HL-60 (cell line): ENCODE measurements at regions not wholly inside any gene's neighbourhood (a gene's known extent, or its start where the extent isn't known, plus 50 kb on each side); places are given as distances from the start of the nearest gene placed in this dataset.

Experiments used
- DNase-seq, 2 experiments: peaks; one replicate each; pipeline ENCODE4 v3.0.0-alpha.2; 2010 to 2020; ENCODE audit warnings: low read depth in 1 of 2, low spot score in 1 of 2
- H3K27ac ChIP-seq: fragments of 250-450 bp; sonication (Bioruptor Pico); replicated peaks from 2 replicates; pipeline ENCODE4 v1.5.1; 2020; ENCODE audit warnings: mild to moderate bottlenecking, moderate library complexity
- H3K27me3 ChIP-seq: fragments of 250-450 bp; sonication (Bioruptor Pico); 2 replicates; pipeline ENCODE4 v1.5.1; 2021; ENCODE audit warnings: mild to moderate bottlenecking, moderate library complexity; ENCODE audit not compliant: insufficient read depth, poor library complexity, severe bottlenecking
- H3K4me3 ChIP-seq: replicated peaks from 2 replicates; pipeline ENCODE4 v1.5.1; 2011; ENCODE audit warnings: mild to moderate bottlenecking, control low read depth, low read length; ENCODE audit not compliant: insufficient read depth
- GABPA ChIP-seq: IDR thresholded peaks from 2 replicates; pipeline ENCODE4 v1.6.1; 2012; ENCODE audit warnings: low read depth
- POLR2AphosphoS5 ChIP-seq: IDR thresholded peaks from 2 replicates; pipeline ENCODE4 v1.6.1; 2012; ENCODE audit warnings: low read depth
- SPI1 ChIP-seq: IDR thresholded peaks from 2 replicates; pipeline ENCODE4 v1.6.1; 2012; ENCODE audit warnings: low read depth, mild to moderate bottlenecking, borderline replicate concordance
- TF ChIP-seq, protein P1 (sequence below): IDR thresholded peaks from 2 replicates; pipeline ENCODE4 v1.6.1; 2012; ENCODE audit warnings: low read depth; ENCODE audit not compliant: insufficient replicate concordance
- TF ChIP-seq, protein P2 (sequence below): IDR thresholded peaks from one replicate; pipeline ENCODE4 v1.5.1; 2011; ENCODE audit warnings: low read length, control low read depth, inconsistent platforms; ENCODE audit not compliant: insufficient read depth

DNA sequence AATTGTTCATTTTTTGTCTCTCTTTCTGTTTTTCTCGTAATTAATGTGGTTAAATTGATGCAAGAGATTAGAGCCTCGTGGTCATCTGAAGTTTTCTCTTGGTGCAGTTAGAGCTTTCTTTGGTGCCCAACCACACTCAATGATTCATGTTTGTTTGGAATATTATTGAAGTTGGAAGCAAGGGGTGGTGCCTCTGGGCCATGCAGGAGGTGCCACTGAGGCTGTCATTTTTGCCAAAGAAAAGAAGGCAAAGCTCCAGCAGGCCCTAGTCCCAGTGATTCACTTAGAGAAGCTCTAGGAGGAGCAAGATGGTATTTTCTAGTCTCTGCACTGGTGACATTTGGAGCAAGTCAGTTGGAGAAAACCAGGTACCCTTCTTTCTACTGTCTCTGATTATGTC lies 144.5 kb upstream of the RALGAPA2 start:
- Histone ChIP-seq H3K27ac (peak overlapping the region; percentile 61), H3K4me3 (no peak overlapping the region), H3K27me3 (no peaks in the 10 kb centered on the region)
- TF ChIP-seq SPI1 (no peak), GABPA (no peak), POLR2AphosphoS5 (no peak)
- TF ChIP-seq, protein P1, sequence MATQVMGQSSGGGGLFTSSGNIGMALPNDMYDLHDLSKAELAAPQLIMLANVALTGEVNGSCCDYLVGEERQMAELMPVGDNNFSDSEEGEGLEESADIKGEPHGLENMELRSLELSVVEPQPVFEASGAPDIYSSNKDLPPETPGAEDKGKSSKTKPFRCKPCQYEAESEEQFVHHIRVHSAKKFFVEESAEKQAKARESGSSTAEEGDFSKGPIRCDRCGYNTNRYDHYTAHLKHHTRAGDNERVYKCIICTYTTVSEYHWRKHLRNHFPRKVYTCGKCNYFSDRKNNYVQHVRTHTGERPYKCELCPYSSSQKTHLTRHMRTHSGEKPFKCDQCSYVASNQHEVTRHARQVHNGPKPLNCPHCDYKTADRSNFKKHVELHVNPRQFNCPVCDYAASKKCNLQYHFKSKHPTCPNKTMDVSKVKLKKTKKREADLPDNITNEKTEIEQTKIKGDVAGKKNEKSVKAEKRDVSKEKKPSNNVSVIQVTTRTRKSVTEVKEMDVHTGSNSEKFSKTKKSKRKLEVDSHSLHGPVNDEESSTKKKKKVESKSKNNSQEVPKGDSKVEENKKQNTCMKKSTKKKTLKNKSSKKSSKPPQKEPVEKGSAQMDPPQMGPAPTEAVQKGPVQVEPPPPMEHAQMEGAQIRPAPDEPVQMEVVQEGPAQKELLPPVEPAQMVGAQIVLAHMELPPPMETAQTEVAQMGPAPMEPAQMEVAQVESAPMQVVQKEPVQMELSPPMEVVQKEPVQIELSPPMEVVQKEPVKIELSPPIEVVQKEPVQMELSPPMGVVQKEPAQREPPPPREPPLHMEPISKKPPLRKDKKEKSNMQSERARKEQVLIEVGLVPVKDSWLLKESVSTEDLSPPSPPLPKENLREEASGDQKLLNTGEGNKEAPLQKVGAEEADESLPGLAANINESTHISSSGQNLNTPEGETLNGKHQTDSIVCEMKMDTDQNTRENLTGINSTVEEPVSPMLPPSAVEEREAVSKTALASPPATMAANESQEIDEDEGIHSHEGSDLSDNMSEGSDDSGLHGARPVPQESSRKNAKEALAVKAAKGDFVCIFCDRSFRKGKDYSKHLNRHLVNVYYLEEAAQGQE, result no peak
- TF ChIP-seq, protein P2, sequence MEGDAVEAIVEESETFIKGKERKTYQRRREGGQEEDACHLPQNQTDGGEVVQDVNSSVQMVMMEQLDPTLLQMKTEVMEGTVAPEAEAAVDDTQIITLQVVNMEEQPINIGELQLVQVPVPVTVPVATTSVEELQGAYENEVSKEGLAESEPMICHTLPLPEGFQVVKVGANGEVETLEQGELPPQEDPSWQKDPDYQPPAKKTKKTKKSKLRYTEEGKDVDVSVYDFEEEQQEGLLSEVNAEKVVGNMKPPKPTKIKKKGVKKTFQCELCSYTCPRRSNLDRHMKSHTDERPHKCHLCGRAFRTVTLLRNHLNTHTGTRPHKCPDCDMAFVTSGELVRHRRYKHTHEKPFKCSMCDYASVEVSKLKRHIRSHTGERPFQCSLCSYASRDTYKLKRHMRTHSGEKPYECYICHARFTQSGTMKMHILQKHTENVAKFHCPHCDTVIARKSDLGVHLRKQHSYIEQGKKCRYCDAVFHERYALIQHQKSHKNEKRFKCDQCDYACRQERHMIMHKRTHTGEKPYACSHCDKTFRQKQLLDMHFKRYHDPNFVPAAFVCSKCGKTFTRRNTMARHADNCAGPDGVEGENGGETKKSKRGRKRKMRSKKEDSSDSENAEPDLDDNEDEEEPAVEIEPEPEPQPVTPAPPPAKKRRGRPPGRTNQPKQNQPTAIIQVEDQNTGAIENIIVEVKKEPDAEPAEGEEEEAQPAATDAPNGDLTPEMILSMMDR, result no peak
- DNase-seq, result peak in 1 of 2 experiments; percentile 39

DNA sequence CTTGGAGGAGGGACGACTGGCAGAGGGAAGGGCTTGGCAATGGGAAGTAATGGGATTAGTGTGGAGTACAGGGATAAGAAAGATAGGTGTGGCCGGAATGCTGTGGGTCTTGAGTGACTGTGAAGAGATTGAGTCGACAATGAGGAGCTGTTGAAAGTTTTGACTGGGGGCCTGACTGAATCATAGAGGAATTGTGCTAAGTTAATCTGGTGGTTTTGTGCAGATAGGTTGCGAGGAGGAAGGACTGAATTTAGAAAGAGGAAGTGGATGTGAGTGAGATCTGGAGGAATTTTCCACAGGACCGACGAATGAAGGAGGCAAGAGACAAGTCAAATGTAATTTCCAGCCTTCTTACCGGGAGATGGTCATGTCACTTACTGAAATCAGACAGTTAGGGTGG lies 143.9 kb upstream of the RALGAPA2 start:
- peak overlapping the region; percentile 61 for H3K27ac ChIP-seq
- peak; percentile 65 to 75 for DNase-seq
- TF ChIP-seq, protein P2, result no peak
- peak; percentile 100 for TF ChIP-seq SPI1
- H3K4me3 ChIP-seq, result no peak overlapping the region
- H3K27me3 ChIP-seq, result no peaks in the 10 kb centered on the region

DNA sequence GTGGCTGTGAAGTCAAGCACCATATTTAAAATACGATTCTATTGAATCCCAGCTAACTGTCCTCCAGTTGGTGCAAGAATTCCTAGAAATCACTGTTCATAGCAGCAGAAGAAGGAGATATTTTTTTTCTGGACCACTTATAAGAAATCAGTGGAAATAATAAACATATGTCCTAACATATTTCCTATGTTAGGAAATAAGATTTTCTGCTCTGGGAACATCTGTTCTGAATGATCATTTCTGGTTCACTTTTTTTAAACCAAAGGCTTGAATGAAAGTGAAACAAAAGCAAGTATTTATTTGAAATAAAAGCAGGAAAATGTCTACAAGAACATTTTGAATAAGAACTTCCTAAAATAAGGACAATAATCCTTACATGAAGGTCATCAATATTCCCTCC lies 138.9 kb upstream of the RALGAPA2 start:
- no peak for DNase-seq
- TF ChIP-seq GABPA (no peak), POLR2AphosphoS5 (no peak)
- TF ChIP-seq, protein P2, result no peak
- Histone ChIP-seq H3K27ac (no peak overlapping the region), H3K4me3 (no peak overlapping the region), H3K27me3 (no peaks in the 10 kb centered on the region)

DNA sequence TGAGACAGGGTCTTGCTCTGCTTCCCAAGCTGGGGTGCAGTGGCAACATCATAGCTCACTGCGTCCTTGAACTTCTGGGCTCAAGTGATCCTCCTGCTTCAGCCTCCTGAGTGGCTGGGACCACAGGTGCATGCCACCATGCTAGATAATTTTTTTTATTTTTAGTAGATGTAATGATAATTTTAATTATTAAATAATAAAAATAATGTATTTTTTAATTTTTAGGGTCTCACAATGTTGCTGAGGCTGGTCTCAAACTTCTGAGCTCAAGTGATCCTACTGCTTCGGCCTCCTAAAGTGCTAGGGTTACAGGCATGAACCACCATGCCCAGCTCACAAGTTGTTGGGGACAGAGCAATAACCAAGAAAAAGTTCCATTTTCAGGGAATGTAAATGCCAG lies 138.0 kb upstream of the RALGAPA2 start:
- Histone ChIP-seq H3K27ac (no peak overlapping the region), H3K27me3 (no peaks in the 10 kb centered on the region), H3K4me3 (no peak overlapping the region)
- DNase-seq, result no peak
- TF ChIP-seq, protein P1, result no peak
